GM10248 (cell line): ENCODE measurements at regions not wholly inside any gene's neighbourhood (a gene's known extent, or its start where the extent isn't known, plus 50 kb on each side); places are given as distances from the start of the nearest gene placed in this dataset.

ENCODE experiments used
- CTCF ChIA-PET: fragments of 300-600 bp; sonication (Branson Sonifier 250); formaldehyde crosslinking; extraction: SDS; loops from one replicate; lab custom pipeline; 2021; ENCODE audit warnings: antibody characterized with exemption; lab: Yijun Ruan, JAX
- POLR2A ChIA-PET: fragments of 350-650 bp; sonication (Branson Sonifier 250); formaldehyde crosslinking; extraction: SDS; loops from one replicate; lab custom pipeline; 2020; ENCODE audit warnings: antibody characterized with exemption; lab: Yijun Ruan, JAX
- DNase-seq: peaks from one replicate; pipeline ENCODE4 v3.0.0; 2012; ENCODE audit errors: extremely low spot score
- CTCF ChIP-seq: IDR thresholded peaks from 2 replicates; pipeline ENCODE4 v1.5.1; 2012; ENCODE audit warnings: mild to moderate bottlenecking, low read depth; ENCODE audit errors: extremely low read depth, missing control alignments, control extremely low read depth

- POLR2A ChIA-PET, result no interaction called here
Measured at GRCh38 chr2:114032705-114033104, 142.8 kb downstream of the ACTR3 start.

GRCh38 chr2:114034742-114035141 lies 144.9 kb downstream of the ACTR3 start:
- ChIA-PET CTCF (no interaction called here), POLR2A (no interaction called here)
- DNase-seq, result no peak
- no peak for TF ChIP-seq CTCF

More at GRCh38 chr2:114032705-114033104, 142.8 kb downstream of the ACTR3 start:
- no peak for DNase-seq
- TF ChIP-seq CTCF, result no peak
- CTCF ChIA-PET, result no interaction called here

- ChIA-PET POLR2A (no interaction called here), CTCF (interaction anchor here (1.0 to 1.2 kb wide), 2 partner anchors 10 to 14 kb away, joined by 3 read pairs; no protein-coding TSS in a partner anchor)
- no peak for TF ChIP-seq CTCF
- DNase-seq, result no peak
Measured at GRCh38 chr2:114038710-114039109, 148.8 kb downstream of the ACTR3 start.

- no peak for TF ChIP-seq CTCF
- ChIA-PET POLR2A (no interaction called here), CTCF (interaction anchor here (1.0 to 1.2 kb wide), 3 partner anchors 11 to 15 kb away, joined by 3 read pairs; no protein-coding TSS in a partner anchor)
- no peak for DNase-seq
Measured at GRCh38 chr2:114039677-114040076, 149.8 kb downstream of the ACTR3 start.

- TF ChIP-seq CTCF, result no peak
- ChIA-PET POLR2A (no interaction called here), CTCF (no interaction called here)
- DNase-seq, result no peak
Measured at GRCh38 chr2:114040826-114041225, 150.9 kb downstream of the ACTR3 start.

- TF ChIP-seq CTCF, result no peak
- ChIA-PET POLR2A (no interaction called here), CTCF (no interaction called here)
- no peak for DNase-seq
Measured at GRCh38 chr2:114044985-114045384, 155.1 kb downstream of the ACTR3 start.
